Activated naive CD8-positive, alpha-beta T cell (primary cell): ENCODE measurements at regions not wholly inside any gene's neighbourhood (a gene's known extent, or its start where the extent isn't known, plus 50 kb on each side); places are given as distances from the start of the nearest gene placed in this dataset.

ENCODE experiments used
- H3K27ac Mint-ChIP-seq: one replicate; pipeline ENCODE4 v1.8.0; 2021; ENCODE audit warnings: mixed read lengths
- H3K27me3 Mint-ChIP-seq: one replicate; pipeline ENCODE4 v1.8.0; 2021; ENCODE audit warnings: mixed read lengths
- H3K36me3 Mint-ChIP-seq: one replicate; pipeline ENCODE4 v1.8.0; 2021; ENCODE audit warnings: mixed read lengths
- H3K4me1 Mint-ChIP-seq: one replicate; pipeline ENCODE4 v1.8.0; 2021; ENCODE audit warnings: low read depth, mixed read lengths
- H3K4me3 Mint-ChIP-seq: one replicate; pipeline ENCODE4 v1.8.0; 2021; ENCODE audit warnings: mild to moderate bottlenecking, mixed read lengths
- H3K9me3 Mint-ChIP-seq: one replicate; pipeline ENCODE4 v1.8.0; 2021; ENCODE audit warnings: low read depth, mixed read lengths

DNA sequence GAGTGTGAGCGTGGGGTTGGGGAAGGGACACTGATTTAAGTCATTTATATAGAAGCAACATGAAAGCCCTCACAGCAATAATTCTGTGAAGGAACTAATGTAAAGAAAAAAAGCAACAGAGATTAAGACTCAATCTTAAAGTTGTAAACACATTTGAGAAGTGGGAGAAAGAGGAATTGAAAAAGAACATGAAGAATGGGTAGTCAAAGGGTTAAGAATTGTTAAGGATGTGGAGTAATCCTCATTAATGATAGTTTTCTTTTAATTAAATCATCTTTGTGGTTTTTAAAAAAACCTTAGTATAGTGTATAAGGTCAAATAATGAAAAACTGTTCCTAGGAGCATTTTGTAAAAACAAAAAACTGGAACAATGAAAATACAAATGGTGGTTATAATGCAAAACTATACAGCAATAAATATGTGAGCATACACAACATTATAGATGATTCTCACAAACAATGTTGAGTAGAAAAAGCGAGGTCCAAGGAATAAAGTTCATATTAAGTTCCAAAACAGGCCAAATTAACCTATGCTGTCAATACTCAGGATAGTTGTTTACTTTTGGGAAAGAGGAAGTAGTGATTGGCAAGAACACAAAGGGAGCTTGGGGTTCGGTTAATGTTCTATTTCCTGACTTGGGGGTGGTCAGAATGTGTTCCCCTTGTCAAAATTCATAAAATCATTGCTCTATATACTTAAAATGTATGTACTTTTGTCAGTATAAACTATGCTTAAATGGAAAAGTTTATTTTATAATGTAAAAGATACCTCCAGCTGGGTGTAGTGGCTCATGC is 120.4 kb upstream of the ATF7IP start:
- H3K27me3 Mint-ChIP-seq: no peaks in the 10 kb centered on the region
- no peak overlapping the region for H3K4me3 Mint-ChIP-seq
- H3K4me1 Mint-ChIP-seq: peaks cover 8% of the 10 kb centered on the region
- peaks cover 7% of the 10 kb centered on the region for H3K9me3 Mint-ChIP-seq
- H3K27ac Mint-ChIP-seq: no peak overlapping the region
- peaks cover 4% of the 10 kb centered on the region for H3K36me3 Mint-ChIP-seq

DNA sequence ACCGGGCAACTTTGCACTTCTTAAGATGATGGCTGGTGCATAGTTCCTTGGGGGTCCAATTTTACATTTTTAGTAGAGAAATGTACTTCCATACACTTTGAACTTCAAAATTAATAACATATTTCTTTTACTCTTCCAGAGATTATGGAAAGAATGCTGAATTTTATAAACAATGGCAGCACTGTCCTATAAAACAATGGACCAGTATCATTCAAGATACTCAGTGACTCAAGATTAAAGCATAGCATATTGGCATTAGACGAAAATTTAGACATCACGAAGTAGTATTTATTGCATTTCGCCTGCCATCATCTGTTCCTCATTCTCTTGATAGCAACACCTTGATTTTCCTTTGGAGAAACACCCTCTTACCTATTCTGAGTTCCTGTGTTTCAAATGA is 118.3 kb upstream of the ATF7IP start:
- Mint-ChIP-seq H3K4me1 (peaks cover 5% of the 10 kb centered on the region), H3K9me3 (peaks cover 7% of the 10 kb centered on the region), H3K36me3 (peaks cover 4% of the 10 kb centered on the region), H3K27me3 (no peaks in the 10 kb centered on the region), H3K27ac (no peak overlapping the region), H3K4me3 (no peak overlapping the region)

DNA sequence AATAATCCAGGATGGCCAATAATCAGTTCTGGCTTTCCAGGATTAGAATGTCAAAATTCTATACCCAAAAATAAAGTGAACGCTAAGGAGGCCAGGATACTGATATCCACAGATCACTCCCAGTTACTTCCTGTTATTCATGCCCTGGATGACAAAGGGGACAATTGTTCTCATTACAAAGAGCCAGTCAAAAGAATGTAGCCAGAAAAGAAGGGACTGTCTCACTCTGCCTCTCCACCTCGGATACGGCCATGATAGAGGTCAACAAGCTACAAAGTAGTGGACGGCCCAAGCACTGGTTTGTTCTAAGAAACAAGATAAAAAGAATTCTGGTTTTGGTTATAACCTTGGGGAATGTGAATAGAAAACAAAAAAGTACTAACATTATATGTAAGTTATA is 116.1 kb upstream of the ATF7IP start:
- Mint-ChIP-seq H3K9me3 (peaks cover 3% of the 10 kb centered on the region), H3K27ac (no peak overlapping the region), H3K36me3 (no peaks in the 10 kb centered on the region), H3K4me3 (no peak overlapping the region), H3K4me1 (peaks cover 5% of the 10 kb centered on the region), H3K27me3 (no peaks in the 10 kb centered on the region)

DNA sequence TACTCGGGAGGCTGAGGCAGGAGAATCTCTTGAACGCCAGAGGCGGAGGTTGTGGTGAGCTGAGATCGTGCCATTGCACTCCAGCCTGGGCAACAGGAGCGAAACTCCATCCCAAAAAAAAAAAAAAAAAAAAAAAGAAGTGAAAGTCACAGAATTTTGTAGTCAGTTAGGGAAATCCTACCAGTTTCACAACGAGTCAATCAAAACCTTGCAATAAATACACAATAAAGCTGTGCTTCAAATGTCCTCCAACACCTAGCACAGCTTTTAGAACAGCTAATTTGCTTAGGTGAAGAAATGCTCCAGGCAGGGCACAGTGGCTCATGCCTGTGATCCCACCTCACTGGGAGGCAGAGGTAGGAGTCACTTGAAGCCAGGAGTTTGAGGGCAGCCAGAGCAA is 112.8 kb upstream of the ATF7IP start:
- Mint-ChIP-seq H3K4me1 (peaks cover 36% of the 10 kb centered on the region), H3K27me3 (no peaks in the 10 kb centered on the region), H3K36me3 (no peaks in the 10 kb centered on the region), H3K9me3 (no peaks in the 10 kb centered on the region), H3K4me3 (no peak overlapping the region), H3K27ac (no peak overlapping the region)

DNA sequence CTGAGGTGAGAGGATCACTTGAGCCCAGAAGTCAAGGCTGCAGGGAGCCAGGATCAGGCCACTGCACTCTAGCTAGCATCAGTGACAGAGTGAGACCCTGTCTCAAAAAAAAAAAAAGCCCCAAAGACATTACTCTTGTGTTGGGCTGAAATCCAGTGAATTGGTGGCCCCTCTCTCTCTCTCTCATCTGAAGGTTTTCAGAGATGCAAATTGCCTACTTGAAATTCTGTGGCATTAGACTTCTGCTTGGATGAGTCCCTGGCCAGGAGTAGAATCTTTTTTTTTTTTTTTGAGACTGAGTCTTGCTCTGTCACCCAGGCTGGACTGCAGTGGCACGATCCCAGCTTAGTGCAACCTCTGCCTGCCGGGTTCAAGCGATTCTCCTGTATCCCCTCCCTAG is 112.0 kb upstream of the ATF7IP start:
- H3K27ac Mint-ChIP-seq: no peak overlapping the region
- no peaks in the 10 kb centered on the region for H3K27me3 Mint-ChIP-seq
- H3K4me1 Mint-ChIP-seq: peaks cover 44% of the 10 kb centered on the region
- H3K4me3 Mint-ChIP-seq: no peak overlapping the region
- H3K9me3 Mint-ChIP-seq: no peaks in the 10 kb centered on the region
- peaks cover 5% of the 10 kb centered on the region for H3K36me3 Mint-ChIP-seq

DNA sequence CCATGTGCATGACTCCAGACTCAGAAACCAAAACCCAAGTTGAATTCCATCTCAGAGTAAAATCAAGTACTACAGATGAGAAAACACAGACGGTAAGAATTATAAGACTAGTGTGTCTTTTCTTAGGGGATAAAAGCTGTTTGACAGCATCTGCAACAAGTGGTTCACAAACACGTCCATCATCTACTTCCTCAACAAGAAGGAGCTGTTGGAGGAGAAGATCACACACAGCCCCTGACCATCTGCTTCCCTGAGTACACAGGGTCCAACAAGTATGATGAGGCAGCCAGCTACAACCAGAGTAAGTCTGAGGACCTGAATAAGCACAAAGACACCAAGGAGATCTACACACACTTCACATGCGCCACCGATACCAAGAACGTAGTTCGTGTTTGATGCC is 110.7 kb upstream of the ATF7IP start:
- peak overlapping the region; percentile 97 for H3K27ac Mint-ChIP-seq
- H3K36me3 Mint-ChIP-seq: peaks cover 5% of the 10 kb centered on the region
- no peak overlapping the region for H3K4me3 Mint-ChIP-seq
- H3K9me3 Mint-ChIP-seq: no peaks in the 10 kb centered on the region
- H3K27me3 Mint-ChIP-seq: no peaks in the 10 kb centered on the region
- H3K4me1 Mint-ChIP-seq: peaks cover 53% of the 10 kb centered on the region

DNA sequence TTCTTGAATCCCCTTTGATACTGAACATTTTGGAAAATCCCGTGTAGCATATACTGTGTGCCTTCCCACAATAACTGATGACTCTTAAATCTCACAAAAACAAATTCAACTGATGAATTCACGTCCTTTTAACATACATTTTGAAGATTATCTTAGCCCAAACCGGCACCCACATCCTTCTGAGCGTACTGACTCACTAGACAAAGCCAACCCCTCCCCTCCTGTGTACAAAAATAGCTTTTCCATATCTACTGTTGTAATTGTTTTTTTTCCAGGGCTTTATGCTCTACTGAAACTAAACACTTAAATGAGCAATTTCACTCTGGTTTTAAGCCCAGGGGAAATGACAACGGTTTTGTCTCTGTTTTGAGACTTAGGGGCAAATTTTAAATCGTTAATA is 109.4 kb upstream of the ATF7IP start:
- Mint-ChIP-seq H3K27me3 (no peaks in the 10 kb centered on the region), H3K27ac (peak overlapping the region; percentile 97), H3K36me3 (peaks cover 6% of the 10 kb centered on the region), H3K9me3 (no peaks in the 10 kb centered on the region), H3K4me1 (peaks cover 59% of the 10 kb centered on the region), H3K4me3 (peak overlapping the region; percentile 79)

DNA sequence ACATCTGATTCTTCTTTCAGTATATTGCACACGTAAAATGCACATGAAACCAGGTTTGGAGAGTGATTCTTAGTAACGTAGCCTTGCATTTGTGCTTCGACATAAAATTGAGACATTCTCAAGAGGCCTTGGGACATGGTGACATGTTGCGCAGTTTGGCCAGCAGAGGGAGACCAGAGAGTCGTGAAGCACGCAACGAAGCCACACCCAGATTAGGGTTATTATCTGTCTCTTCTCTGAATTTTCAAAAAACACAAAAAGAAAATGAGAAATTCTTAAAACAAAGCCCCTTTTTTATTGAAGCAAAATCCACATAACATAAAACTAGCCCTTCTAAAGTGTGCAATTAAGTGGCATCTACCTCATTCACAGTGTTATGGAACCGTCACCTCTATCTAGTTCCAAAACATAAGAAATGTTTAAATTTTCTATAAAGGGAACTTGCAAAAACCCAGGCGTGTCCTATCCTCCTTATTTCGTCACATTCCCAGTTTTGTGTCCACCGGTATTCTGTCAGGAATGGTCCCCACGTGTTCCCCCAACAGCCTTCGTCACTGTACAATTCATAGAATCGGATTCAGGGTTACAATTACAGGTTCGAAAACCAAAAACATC is 108.8 kb upstream of the ATF7IP start:
- peaks cover 56% of the 10 kb centered on the region for H3K4me1 Mint-ChIP-seq
- H3K36me3 Mint-ChIP-seq: peaks cover 6% of the 10 kb centered on the region
- peak overlapping the region; percentile 79 for H3K4me3 Mint-ChIP-seq
- H3K27ac Mint-ChIP-seq: peak overlapping the region; percentile 97
- H3K9me3 Mint-ChIP-seq: no peaks in the 10 kb centered on the region
- H3K27me3 Mint-ChIP-seq: no peaks in the 10 kb centered on the region

DNA sequence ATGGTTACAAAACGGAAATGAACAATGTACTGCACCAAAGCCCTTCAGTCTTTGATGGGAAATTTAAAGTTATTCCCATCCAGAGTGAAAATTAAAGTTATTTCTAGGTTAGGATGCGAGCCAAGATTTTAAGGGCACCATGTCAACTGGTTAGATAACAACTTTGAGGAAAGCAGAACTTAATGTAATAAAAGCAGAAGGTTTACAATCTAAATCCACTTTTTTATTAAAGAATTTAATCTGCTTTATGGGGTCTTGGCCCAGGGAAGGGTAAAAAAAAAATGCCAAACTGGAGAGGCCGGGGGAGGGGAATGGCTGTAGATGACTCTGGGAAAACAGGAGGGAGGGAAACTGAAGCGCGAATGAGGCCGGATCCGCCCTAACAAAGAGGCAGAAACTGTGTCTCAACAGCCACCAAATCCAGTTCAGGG is 108.2 kb upstream of the ATF7IP start:
- H3K27ac Mint-ChIP-seq: peak overlapping the region; percentile 97
- H3K27me3 Mint-ChIP-seq: no peaks in the 10 kb centered on the region
- H3K4me3 Mint-ChIP-seq: peak overlapping the region; percentile 79
- no peaks in the 10 kb centered on the region for H3K9me3 Mint-ChIP-seq
- H3K36me3 Mint-ChIP-seq: peaks cover 6% of the 10 kb centered on the region
- H3K4me1 Mint-ChIP-seq: peaks cover 59% of the 10 kb centered on the region

DNA sequence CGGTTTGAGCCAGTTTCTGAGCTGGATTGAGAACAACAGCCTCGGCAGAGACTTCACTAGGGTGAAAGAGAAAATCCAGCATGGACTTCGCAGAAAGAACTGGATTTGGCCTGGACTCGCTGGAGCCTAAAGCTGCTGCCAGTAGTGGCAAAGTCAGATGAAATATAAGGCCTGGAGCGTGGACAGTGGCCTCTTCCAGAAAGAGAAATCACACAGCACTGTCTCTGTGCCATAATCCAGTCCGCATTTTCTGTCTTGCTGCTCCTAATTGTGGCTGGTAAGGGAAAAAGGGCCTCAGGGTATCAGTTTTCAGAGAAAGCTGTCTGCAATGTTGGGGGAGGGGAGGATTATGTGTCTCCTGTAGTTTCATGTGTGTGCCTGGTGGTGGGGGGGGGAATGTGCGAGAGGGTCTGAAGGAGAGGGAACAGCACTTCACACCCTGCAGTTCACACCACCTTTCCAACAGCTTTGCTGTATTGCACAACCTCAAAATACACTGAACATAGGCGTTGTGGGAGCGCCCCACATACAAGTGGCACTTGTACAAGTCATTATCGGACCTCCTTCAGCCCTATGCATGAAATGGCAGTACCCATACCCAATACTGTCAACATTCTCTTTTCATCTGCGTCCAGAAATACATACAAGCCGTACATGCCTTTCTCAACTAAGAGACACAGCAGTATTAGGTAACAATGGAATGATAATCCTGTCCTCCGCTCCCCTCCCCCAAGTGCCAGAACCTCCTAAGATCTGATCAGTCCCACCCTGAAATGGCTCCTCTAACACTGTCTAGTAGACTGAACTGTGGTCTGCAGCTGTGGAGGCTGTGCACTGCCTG is 107.5 kb upstream of the ATF7IP start:
- H3K4me1 Mint-ChIP-seq: peaks cover 60% of the 10 kb centered on the region
- peaks cover 6% of the 10 kb centered on the region for H3K36me3 Mint-ChIP-seq
- peak overlapping the region; percentile 97 for H3K27ac Mint-ChIP-seq
- H3K27me3 Mint-ChIP-seq: no peaks in the 10 kb centered on the region
- H3K4me3 Mint-ChIP-seq: peak overlapping the region; percentile 79
- no peaks in the 10 kb centered on the region for H3K9me3 Mint-ChIP-seq

DNA sequence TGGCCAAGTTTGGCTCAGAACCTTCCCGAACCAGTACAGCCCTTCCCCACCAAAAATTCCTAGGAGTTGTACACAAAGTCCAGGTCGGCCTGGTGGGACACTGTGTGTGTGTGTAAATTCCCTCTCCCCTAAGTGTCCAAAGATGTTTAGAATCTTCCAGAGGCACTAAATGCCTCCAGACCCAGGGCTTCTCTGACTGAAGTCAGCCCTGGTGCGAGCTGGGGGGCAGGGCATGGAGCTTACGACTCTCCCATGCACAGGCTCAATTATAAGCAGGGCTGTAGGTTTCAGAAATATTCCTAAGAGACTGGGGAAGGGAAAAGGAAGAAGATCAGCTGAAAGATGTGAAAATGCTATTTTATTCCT is 106.9 kb upstream of the ATF7IP start:
- Mint-ChIP-seq H3K9me3 (no peaks in the 10 kb centered on the region), H3K4me1 (peaks cover 60% of the 10 kb centered on the region), H3K4me3 (peak overlapping the region; percentile 79), H3K27me3 (no peaks in the 10 kb centered on the region), H3K36me3 (peaks cover 6% of the 10 kb centered on the region), H3K27ac (peak overlapping the region; percentile 97)

DNA sequence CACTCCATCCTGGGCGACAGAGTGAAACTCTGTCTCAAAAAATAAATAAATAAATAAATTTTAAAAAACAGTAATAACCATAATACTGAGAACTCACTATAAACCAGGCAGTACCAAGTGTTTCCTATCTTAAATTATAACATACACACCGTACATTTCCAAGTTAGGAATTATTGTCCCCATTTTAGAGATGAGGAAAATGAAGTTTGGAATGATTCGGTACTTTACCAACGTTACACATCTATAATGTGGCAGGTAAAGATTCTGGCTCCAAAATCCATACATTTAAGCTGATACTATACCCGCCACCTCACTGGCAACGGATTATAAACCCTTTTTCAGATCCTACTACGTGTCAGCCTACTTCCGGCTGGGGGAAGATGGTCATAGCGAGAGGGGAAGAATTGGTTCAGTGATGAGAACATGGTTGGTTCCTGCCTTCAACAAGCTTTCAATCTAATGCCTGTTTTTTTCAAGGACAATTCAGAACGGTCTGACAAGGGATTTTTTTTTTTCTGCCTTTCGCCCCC is 105.9 kb upstream of the ATF7IP start:
- no peaks in the 10 kb centered on the region for H3K27me3 Mint-ChIP-seq
- H3K4me3 Mint-ChIP-seq: no peak overlapping the region
- peaks cover 62% of the 10 kb centered on the region for H3K4me1 Mint-ChIP-seq
- H3K36me3 Mint-ChIP-seq: peaks cover 6% of the 10 kb centered on the region
- H3K27ac Mint-ChIP-seq: peak overlapping the region; percentile 34
- H3K9me3 Mint-ChIP-seq: no peaks in the 10 kb centered on the region

DNA sequence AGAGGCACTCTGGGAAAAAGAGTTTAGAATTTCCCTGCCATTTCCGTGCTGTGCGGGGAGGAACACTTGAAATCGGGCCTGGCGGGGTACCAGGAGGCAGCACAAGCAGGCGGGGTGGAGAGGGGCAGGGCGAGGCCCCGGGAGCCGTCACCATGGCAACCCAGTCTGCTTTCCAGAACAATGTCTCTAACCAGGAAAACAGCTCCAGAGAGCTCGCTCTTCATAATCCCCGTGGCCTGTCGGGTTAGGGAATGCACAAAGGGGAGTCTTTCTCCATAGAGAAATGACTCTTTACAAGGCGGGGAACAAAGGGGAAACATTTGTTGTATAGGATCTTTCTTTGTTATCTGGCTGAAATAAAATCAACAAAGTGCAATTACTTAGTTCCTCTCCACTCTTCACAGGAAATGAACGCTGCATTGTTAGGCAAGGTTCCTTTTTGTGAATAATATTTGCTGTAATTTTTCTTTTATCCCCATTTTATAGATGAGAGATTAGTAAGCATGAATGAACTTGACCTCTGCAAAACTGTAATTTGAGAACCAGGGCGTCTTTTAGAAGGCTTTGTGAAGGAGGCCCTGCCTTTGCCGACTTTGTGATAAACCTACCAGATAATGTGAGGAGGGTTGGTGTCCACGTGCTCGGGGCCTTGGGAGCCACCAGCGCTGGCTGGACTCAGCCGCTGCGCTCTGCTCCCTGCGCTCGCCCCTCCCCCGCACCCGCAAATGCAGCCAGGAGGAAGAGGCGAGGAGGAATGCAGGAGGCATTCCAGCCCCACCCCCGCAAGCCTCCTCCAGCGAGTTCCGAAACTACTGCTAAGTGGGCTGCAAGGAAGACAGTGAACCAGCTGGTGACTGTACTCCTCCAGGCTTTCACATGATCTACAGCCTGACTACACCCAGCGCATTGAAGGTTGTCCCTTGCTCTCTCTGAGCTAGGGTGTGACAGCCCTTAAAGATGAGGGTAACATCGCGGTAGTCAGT is 105.2 kb upstream of the ATF7IP start:
- Mint-ChIP-seq H3K4me3 (no peak overlapping the region), H3K36me3 (peaks cover 6% of the 10 kb centered on the region), H3K9me3 (no peaks in the 10 kb centered on the region), H3K27ac (peak overlapping the region; percentile 34), H3K27me3 (no peaks in the 10 kb centered on the region), H3K4me1 (peaks cover 54% of the 10 kb centered on the region)

DNA sequence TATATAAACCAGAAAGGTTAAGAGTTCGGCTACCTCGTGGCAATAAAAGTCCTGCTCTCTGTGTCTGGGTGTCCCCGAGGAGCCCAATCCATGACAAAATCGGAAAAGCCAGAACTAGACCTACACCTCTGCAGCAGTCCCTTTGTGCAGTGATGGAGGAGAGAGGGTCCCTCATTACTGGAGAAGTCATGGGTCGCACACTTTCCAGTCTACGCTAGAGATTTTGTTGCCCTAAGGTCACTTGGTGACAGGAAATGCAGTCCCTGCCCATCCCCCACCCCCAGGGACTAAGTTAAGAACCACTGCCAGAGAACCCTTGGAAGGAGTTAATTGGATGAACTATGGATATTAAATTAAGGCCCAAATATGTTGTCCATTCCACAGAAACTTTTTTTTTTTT is 104.4 kb upstream of the ATF7IP start:
- Mint-ChIP-seq H3K27me3 (no peaks in the 10 kb centered on the region), H3K4me1 (peaks cover 46% of the 10 kb centered on the region), H3K9me3 (no peaks in the 10 kb centered on the region), H3K27ac (no peak overlapping the region), H3K4me3 (no peak overlapping the region), H3K36me3 (peaks cover 6% of the 10 kb centered on the region)
